ENCODE measurements at regions not wholly inside any gene's neighbourhood (a gene's known extent, or its start where the extent isn't known, plus 50 kb on each side); places are given as distances from the start of the nearest gene placed in this dataset.

GRCh38 chr4:130026185-130026584 is 930.2 kb downstream of the C4orf33 start:
- TF ChIP-seq CTCF (IDR thresholded peaks at IDR 0.05) = no peak
- TF ChIP-seq POLR2A (IDR thresholded peaks at IDR 0.05) = no peak
